Colonic mucosa (tissue), 4 donors: ENCODE measurements at regions not wholly inside any gene's neighbourhood (a gene's known extent, or its start where the extent isn't known, plus 50 kb on each side); places are given as distances from the start of the nearest gene placed in this dataset.

Experiments used
- DNase-seq: peaks from one replicate; pipeline ENCODE4 v3.0.0-alpha.2; 2020
- H3K27ac ChIP-seq: fragments of 200-600 bp; one replicate; pipeline ENCODE4 v1.8.0; 2021
- H3K27me3 ChIP-seq: fragments of 200-600 bp; one replicate; pipeline ENCODE4 v1.8.0; 2021
- H3K36me3 ChIP-seq: fragments of 200-600 bp; one replicate; pipeline ENCODE4 v1.8.0; 2021
- H3K4me1 ChIP-seq: fragments of 200-600 bp; one replicate; pipeline ENCODE4 v1.8.0; 2021; ENCODE audit warnings: mild to moderate bottlenecking
- H3K4me3 ChIP-seq: fragments of 200-600 bp; one replicate; pipeline ENCODE4 v1.8.0; 2021
- H3K9ac ChIP-seq, 2 donors: one replicate each; pipeline ENCODE4 v1.7.0; 2013; ENCODE audit warnings: control low read depth in 2 of 2, low read depth in 2 of 2, low read length in 2 of 2
- H3K9me3 ChIP-seq: fragments of 200-600 bp; one replicate; pipeline ENCODE4 v1.8.0; 2021
- CTCF ChIP-seq: fragments of 200-600 bp; IDR thresholded peaks from one replicate; pipeline ENCODE4 v1.8.0; 2022; ENCODE audit warnings: antibody characterized with exemption, mild to moderate bottlenecking
- intact Hi-C: fragments of 100-400 bp; cut with DNase I; formaldehyde crosslinking; loops from one replicate; pipeline ENCODE4 v1.14.1; 2022
- donor health status: healthy.
- donor health status: DM: no; HTN: no; CAD: no.
- donor health status: DM: no; HTN: no; CAD: no.

DNA sequence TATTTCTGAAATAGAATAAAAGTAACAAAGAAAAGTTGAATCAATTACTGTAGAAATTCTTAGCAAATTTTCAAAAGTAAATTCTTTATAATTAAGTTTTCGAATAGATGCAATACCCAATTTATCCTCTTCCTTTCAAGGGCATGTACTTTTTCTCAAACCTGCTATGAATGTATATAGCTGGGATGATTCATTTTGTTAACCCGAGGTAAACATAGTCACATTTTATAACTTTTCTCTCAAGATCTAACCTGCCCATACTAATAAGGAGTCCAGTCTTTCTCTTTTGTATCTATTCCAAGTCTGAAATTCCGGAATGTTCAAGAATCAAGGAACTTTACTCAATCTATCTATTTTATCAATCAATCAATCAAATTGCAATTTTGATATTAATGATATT lies 1072.9 kb downstream of the REEP3 start:
- DNase-seq, result no peak

DNA sequence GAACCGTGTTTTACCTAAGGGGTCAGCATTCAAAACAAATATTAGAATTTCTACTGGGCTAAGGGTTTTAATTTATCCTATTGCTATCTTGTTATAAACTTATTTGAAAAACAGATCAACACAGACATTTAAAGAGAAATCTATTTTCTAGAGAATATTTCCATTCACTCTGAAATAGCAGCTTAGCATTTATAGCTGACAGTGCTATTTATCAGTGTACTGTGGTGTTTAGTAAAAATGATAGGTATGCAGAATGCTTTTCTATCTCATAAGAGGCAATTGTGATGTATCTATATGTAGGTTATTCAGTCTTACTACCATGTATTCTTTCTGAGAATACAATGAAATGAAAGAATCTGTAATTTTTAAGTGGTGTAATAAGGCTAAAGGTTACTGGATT lies 1077.4 kb downstream of the REEP3 start:
- no peak for DNase-seq
- H3K9me3 ChIP-seq, result no peaks in the 10 kb centered on the region
- intact Hi-C loops, result no loop called here
- no peak overlapping the region for H3K9ac ChIP-seq
- H3K27me3 ChIP-seq, result no peaks in the 10 kb centered on the region
- TF ChIP-seq CTCF, result no peak
- H3K4me1 ChIP-seq, result no peaks in the 10 kb centered on the region
- no peak overlapping the region for H3K27ac ChIP-seq
- H3K4me3 ChIP-seq, result no peak overlapping the region
- H3K36me3 ChIP-seq, result no peaks in the 10 kb centered on the region

More for the DNA sequence above, 1072.9 kb downstream of the REEP3 start:
- no peaks in the 10 kb centered on the region for H3K27me3 ChIP-seq
- H3K4me1 ChIP-seq, result no peaks in the 10 kb centered on the region
- TF ChIP-seq CTCF, result no peak
- intact Hi-C loops, result no loop called here
- H3K9me3 ChIP-seq, result no peaks in the 10 kb centered on the region
- H3K4me3 ChIP-seq, result no peak overlapping the region
- H3K36me3 ChIP-seq, result no peaks in the 10 kb centered on the region
- H3K27ac ChIP-seq, result no peak overlapping the region
- no peak overlapping the region for H3K9ac ChIP-seq

DNA sequence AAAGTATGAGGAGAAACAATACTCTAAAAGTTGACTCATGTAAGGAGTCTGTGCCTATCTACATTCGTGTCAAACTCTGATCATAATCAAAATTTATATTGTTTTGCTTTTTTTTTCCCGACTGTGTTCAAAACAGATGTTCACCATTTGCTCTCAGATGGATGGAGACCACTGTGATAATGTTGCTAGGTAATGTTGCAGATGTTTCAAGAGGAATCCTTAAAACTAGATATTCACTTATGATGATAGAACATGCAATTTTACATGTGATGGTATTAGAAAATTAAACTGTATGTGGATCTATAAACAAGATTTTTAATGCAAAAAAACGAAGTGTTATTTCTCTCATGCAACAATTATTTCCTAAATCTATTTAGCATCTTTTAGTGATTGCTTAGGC lies 1080.1 kb downstream of the REEP3 start:
- Histone ChIP-seq H3K9me3 (no peaks in the 10 kb centered on the region), H3K36me3 (no peaks in the 10 kb centered on the region), H3K27me3 (no peaks in the 10 kb centered on the region), H3K4me1 (no peaks in the 10 kb centered on the region), H3K27ac (no peak overlapping the region), H3K9ac (no peak overlapping the region), H3K4me3 (no peak overlapping the region)
- intact Hi-C loops, result no loop called here
- TF ChIP-seq CTCF, result no peak
- no peak for DNase-seq

- DNase-seq, result no peak
- Histone ChIP-seq H3K27me3 (no peaks in the 10 kb centered on the region), H3K9ac (no peak overlapping the region), H3K9me3 (no peaks in the 10 kb centered on the region), H3K36me3 (no peaks in the 10 kb centered on the region), H3K27ac (no peak overlapping the region), H3K4me1 (no peaks in the 10 kb centered on the region), H3K4me3 (no peak overlapping the region)
- intact Hi-C loops, result no loop called here
- no peak for TF ChIP-seq CTCF
These were observed 1095.9 kb downstream of the REEP3 start for GRCh38 chr10:64617085-64617484.

GRCh38 chr10:64619102-64619501 lies 1097.9 kb downstream of the REEP3 start:
- Histone ChIP-seq H3K9ac (no peak overlapping the region), H3K9me3 (no peaks in the 10 kb centered on the region), H3K36me3 (no peaks in the 10 kb centered on the region), H3K27me3 (no peaks in the 10 kb centered on the region), H3K4me3 (no peak overlapping the region), H3K4me1 (no peaks in the 10 kb centered on the region), H3K27ac (no peak overlapping the region)
- intact Hi-C loops, result no loop called here
- TF ChIP-seq CTCF, result no peak
- DNase-seq, result no peak

GRCh38 chr10:64626924-64627323 lies 1105.7 kb downstream of the REEP3 start:
- Histone ChIP-seq H3K4me1 (no peaks in the 10 kb centered on the region), H3K27ac (no peak overlapping the region), H3K27me3 (no peaks in the 10 kb centered on the region), H3K36me3 (no peaks in the 10 kb centered on the region), H3K9ac (no peak overlapping the region), H3K9me3 (no peaks in the 10 kb centered on the region), H3K4me3 (no peak overlapping the region)
- no peak for DNase-seq
- TF ChIP-seq CTCF, result no peak
- intact Hi-C loops, result no loop called here
